ENCODE measurements at regions not wholly inside any gene's neighbourhood (a gene's known extent, or its start where the extent isn't known, plus 50 kb on each side); places are given as distances from the start of the nearest gene placed in this dataset.

- no peak for DNase-seq (ENCODE audit: low spot score)
Measured at GRCh38 chr4:27506401-27506800, 645.8 kb downstream of the STIM2 start.

GRCh38 chr4:27514711-27515110, 654.1 kb downstream of the STIM2 start:
- DNase-seq (ENCODE audit: low spot score) = no peak

GRCh38 chr4:27515140-27515539, 654.5 kb downstream of the STIM2 start:
- DNase-seq (ENCODE audit: low spot score) = no peak

GRCh38 chr4:27518876-27519275, 658.2 kb downstream of the STIM2 start:
- no peak for DNase-seq (ENCODE audit: low spot score)

DNA sequence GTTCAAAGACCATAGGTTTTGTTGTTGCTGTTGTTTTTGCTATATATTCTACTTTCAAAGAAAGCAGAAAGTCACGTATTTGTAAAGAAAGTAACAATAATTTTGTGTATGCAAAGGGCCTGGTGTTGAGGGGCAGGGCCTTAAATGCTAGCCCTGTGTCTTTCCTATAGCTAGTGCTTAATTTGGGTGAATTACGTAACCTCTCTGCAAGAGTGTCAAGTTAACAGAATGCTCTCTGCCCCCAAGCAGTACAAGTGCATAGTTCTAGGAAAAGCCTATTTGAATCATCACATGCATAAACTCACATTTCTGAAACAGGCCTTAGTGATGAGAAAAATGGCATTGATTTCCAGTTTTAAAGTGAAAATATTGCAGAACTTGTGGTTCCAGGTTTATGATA, 663.6 kb downstream of the STIM2 start:
- no peak for DNase-seq (ENCODE audit: low spot score)

DNA sequence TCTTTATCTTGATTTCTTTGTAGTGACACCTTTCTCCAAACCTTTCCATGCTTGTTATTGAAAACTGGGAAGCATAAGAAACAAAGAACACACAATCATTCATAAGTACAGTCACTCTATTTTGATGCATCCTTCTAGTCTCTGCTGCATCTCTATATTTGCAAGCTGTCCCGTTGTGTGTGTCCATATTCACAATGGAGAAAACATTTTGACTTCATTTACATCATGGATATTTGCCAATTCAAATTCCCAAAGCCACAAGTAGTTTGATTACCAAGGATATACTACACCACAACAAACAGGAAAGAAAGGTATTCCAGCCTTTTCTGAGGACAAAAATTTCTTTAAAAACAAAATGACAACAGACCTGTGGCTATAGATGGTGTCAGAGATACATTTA, 673.8 kb downstream of the STIM2 start:
- no peak for DNase-seq (ENCODE audit: low spot score)

DNA sequence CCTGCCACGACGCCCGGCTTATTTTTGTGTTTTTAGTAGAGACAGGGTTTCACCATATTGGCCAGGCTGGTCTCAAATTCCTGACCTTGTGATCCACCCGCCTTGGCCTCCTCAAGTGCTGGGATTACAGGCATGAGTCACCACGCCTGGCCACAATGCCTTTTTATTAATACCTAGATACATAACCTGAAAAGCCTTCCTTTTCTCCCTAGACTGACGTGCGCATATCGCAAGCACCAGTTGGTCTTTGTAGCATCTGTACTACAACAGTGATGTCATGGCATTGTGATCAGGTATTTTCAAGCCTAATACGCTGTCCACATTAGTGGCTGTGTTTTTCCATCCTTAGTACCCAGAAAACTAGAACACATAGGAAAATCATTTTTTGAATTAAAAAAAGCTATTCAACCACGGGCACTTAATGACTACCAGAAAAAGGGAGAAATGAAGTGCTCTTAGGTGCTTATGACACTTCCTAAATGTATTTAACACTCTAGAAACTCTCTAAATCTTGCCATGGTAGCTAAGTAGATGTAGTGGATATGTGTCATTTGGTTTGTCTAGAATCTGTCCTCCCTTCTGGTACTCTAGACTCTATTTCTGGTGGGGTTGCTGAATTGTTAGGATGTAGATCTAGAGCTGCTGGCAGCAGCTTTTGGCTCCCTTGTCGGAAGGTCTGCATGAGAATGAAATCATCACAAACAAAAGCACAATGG, 707.8 kb downstream of the STIM2 start:
- no peak for DNase-seq (ENCODE audit: low spot score)

DNA sequence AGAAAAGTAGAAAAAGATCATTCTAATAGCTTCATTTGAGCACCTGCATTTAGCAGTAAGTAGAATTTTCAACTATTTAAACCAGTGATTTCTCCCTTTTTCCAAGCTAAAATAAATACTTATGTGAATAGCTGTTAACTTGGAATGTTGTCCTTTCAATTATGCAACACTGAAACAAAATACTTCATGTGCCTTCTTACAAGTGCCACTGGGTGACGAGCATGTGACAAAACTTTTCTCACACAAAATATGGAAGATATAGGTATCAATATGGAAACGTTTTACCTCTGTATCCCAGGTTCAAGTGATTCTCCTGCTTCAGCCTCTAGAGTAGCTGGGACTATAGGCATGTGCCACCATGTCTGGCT, 708.3 kb downstream of the STIM2 start:
- no peak for DNase-seq (ENCODE audit: low spot score)

DNA sequence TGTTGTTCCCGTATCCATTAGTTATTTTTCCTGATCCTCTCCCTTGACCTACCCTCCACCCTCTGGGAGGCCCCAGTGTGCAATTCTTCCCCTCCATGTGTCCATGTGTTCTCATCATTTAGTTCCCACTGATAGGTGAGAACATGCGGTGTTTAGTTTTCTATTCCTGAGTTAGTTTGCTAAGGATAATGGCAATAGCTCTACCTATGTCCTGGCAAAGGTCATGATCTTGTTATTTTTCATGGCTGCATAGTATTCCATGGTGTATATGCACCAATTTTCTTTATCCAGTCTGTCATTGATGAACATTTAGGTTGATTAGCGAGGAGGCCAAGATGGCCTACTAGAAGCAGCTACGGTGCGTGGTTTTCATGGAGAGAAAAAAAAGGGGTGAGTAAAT, 714.1 kb downstream of the STIM2 start:
- no peak for DNase-seq (ENCODE audit: low spot score)

DNA sequence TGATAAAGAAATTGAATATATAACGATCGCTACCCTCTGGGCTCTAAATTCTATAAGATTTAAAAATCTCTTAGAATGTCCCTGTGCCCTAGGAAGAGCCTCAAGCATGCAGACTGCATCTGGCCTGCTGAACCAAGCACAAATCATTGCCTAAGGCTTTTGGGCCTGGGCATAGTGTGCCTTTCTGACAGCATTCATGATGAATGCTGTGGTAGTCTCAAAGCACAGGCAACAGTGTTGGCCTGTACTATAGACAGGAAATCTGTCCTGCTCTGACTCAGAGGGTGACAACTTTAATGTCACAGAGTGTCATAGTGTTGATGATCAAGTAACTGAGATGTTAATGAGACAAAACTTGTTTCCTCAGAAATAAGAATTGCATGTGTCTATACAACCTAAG, 717.3 kb downstream of the STIM2 start:
- DNase-seq (ENCODE audit: low spot score) = no peak

- no peak for DNase-seq (ENCODE audit: low spot score)
Measured at GRCh38 chr4:27592738-27593137, 732.1 kb downstream of the STIM2 start.

- no peak for DNase-seq (ENCODE audit: low spot score)
Measured at GRCh38 chr4:27594922-27595321, 734.3 kb downstream of the STIM2 start.

DNA sequence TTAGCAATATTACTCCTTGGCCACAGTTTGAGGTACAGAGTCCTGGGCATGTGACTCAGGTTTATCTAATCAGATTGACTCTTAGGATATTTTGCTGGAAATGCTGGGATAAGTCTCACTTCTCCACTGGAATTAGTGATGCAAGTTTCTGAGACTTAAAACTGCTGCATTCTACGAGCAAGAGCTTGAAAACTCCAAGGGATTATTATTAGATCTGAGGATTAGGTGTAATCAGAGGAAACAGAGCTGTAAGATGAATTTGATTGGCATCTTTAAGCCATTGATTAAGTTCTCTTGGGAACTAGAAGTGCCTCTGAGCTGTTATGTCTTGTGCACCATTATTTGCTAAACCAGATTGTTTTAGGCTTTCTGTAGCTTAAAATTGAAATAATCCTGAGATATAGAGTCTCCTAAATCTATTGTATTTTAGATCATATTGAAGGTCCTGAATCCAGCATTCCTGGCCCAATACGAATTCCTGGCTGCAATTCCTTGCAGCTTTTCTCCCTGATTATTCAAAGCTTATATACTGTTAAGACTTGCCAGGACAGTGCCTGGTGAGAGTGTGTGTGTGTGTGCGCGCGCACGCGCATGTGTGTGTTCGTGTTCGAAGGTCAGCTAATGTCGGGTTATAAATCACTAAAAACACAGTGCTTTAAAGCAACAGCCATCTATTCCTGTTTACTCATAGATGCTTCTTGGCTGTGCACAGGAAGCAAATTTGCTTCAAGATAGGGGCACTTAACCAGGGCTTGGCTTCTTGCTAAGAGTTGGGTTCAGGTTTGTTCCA, 735.1 kb downstream of the STIM2 start:
- no peak for DNase-seq (ENCODE audit: low spot score)

- no peak for DNase-seq (ENCODE audit: low spot score)
Measured at GRCh38 chr4:27602172-27602571, 741.5 kb downstream of the STIM2 start.

- DNase-seq (ENCODE audit: low spot score) = no peak
Measured at GRCh38 chr4:27604692-27605091, 744.1 kb downstream of the STIM2 start.

- no peak for DNase-seq (ENCODE audit: low spot score)
Measured at GRCh38 chr4:27616166-27616565, 755.5 kb downstream of the STIM2 start.

- no peak for DNase-seq (ENCODE audit: low spot score)
Measured at GRCh38 chr4:27619435-27619834, 758.8 kb downstream of the STIM2 start.

GRCh38 chr4:27620886-27621285, 760.2 kb downstream of the STIM2 start:
- no peak for DNase-seq (ENCODE audit: low spot score)

DNA sequence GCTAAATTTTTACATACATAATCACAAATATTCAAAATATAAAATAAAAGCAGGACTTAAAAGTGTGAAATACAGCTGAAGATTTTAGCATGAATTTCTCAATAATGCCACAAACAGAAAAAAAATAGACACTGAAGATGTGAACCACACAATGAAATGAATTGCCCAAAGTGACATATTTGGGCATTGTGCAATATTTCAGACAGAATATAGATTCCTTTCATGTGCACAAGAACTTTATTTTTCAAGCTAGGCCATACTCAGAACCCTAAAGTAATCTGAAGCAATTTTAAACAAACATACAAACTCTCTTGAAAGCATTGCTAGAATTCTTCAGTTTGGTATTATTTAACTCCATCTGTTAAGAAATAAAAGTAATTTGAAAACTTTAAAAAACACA, 764.1 kb downstream of the STIM2 start:
- DNase-seq (ENCODE audit: low spot score) = no peak

GRCh38 chr4:27628609-27629008, 768.0 kb downstream of the STIM2 start:
- DNase-seq (ENCODE audit: low spot score) = no peak

DNA sequence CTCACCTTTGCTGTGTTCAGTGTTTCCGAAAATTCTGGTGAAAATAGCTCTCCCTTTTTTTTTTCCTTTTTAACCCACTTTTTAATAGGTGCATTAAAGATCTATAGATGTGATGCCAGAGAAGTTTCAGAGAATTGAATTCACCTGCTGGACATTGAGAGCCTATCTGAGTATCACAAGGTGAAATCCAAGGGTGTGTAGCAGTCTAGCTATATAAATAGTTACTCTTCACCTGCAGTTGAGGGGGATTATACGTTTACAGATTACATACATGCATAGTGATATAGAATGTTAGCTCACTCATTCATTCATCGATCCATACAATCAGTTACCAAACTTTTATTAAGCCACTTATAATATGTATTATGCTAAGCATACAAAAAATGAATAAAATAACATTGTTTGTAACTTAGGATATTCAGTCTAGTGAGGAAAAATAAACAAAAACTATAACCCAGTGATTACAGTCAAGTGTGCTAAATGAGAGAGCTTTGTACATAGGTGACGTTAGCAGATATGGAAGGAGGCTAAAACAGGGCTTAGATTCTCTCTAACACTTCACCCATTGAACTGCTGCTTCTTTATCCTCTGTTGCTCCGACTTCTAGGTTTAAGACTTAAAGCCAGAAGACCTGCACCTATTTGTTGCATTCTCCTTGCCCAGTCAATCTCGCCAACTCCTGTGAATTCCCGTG, 769.0 kb downstream of the STIM2 start:
- DNase-seq (ENCODE audit: low spot score) = no peak

- DNase-seq (ENCODE audit: low spot score) = no peak
Measured at GRCh38 chr4:27635936-27636913, 775.6 kb downstream of the STIM2 start.
